IMR-90 (cell line): ENCODE measurements at regions not wholly inside any gene's neighbourhood (a gene's known extent, or its start where the extent isn't known, plus 50 kb on each side); places are given as distances from the start of the nearest gene placed in this dataset.

ENCODE experiments used
- ATAC-seq: fragments of 200-7000 bp; cut with Tn5 transposase; 2 replicates; pipeline ENCODE4 v1.9.1; 2020; ENCODE audit warnings: low read depth, mild to moderate bottlenecking, moderate library complexity
- BruUV-seq: library from RNA; stranded (reverse); fragments of 400-500 nt; replicated peaks from 2 replicates; lab custom pipeline; 2021; lab: Mats Ljungman, UMichigan
- CTCF ChIA-PET: fragments of 300-600 bp; formaldehyde crosslinking; extraction: SDS; loops from one replicate; lab custom pipeline; 2021; ENCODE audit warnings: antibody characterized with exemption; lab: Yijun Ruan, JAX
- POLR2A ChIA-PET: fragments of 300-600 bp; sonication (Branson Sonifier 250); formaldehyde crosslinking; loops from one replicate; lab custom pipeline; 2022; ENCODE audit warnings: antibody characterized with exemption; ENCODE audit not compliant: unreplicated experiment; lab: Charles Lee
- DNase-seq: peaks from one replicate; pipeline ENCODE4 v3.0.0; 2013
- H2AFZ ChIP-seq: replicated peaks from 2 replicates; pipeline ENCODE3; 2013; ENCODE audit warnings: low read length, mild to moderate bottlenecking; ENCODE audit not compliant: poor library complexity
- H2AK5ac ChIP-seq: 2 replicates; pipeline ENCODE4 v1.6.1; 2013; ENCODE audit warnings: low read depth, low read length, inconsistent platforms
- H2AK9ac ChIP-seq: replicated peaks from 2 replicates; pipeline ENCODE3; 2013; ENCODE audit warnings: mild to moderate bottlenecking, low read depth, low read length, moderate library complexity; ENCODE audit not compliant: poor library complexity
- H2BK120ac ChIP-seq: 2 replicates; pipeline ENCODE4 v1.6.1; 2013; ENCODE audit warnings: low read depth, low read length, inconsistent platforms
- H2BK15ac ChIP-seq: 3 replicates; pipeline ENCODE4 v1.6.1; 2013; ENCODE audit warnings: low read depth, low read length, inconsistent platforms
- H2BK20ac ChIP-seq: 2 replicates; pipeline ENCODE4 v1.6.1; 2013; ENCODE audit warnings: low read depth, mild to moderate bottlenecking, inconsistent platforms, low read length, moderate library complexity
- H2BK5ac ChIP-seq: 2 replicates; pipeline ENCODE4 v1.6.1; 2013; ENCODE audit warnings: mild to moderate bottlenecking, low read depth, low read length, inconsistent platforms; ENCODE audit not compliant: poor library complexity, severe bottlenecking
- H3K14ac ChIP-seq: replicated peaks from 2 replicates; pipeline ENCODE4 v1.6.1; 2013; ENCODE audit warnings: low read depth, low read length, inconsistent platforms
- H3K18ac ChIP-seq: 2 replicates; pipeline ENCODE4 v1.6.1; 2013; ENCODE audit warnings: low read depth, low read length, control low read depth
- H3K23ac ChIP-seq: 2 replicates; pipeline ENCODE4 v1.6.1; 2013; ENCODE audit warnings: low read depth, low read length, inconsistent platforms
- H3K27ac ChIP-seq: 2 replicates; pipeline ENCODE4 v1.5.1; 2013; ENCODE audit warnings: mild to moderate bottlenecking, control low read depth, low read length; ENCODE audit not compliant: insufficient read depth
- H3K27me3 ChIP-seq: 2 replicates; pipeline ENCODE4 v1.6.1; 2013; ENCODE audit warnings: low read length; ENCODE audit not compliant: control insufficient read depth, insufficient read depth
- H3K36me3 ChIP-seq: 2 replicates; pipeline ENCODE4 v1.6.1; 2013; ENCODE audit warnings: low read length, mixed read lengths; ENCODE audit not compliant: control insufficient read depth, insufficient read depth
- H3K4ac ChIP-seq: 2 replicates; pipeline ENCODE4 v1.6.1; 2013; ENCODE audit warnings: low read depth, low read length, inconsistent platforms
- H3K4me1 ChIP-seq: 2 replicates; pipeline ENCODE4 v1.6.1; 2013; ENCODE audit warnings: low read length, mixed read lengths; ENCODE audit not compliant: control insufficient read depth, insufficient read depth
- H3K4me2 ChIP-seq: 2 replicates; pipeline ENCODE4 v1.6.1; 2013; ENCODE audit warnings: low read depth, mild to moderate bottlenecking, control low read depth, low read length, moderate library complexity
- H3K4me3 ChIP-seq: 2 replicates; pipeline ENCODE4 v1.5.1; 2013; ENCODE audit warnings: low read depth, mild to moderate bottlenecking, control low read depth, low read length, moderate library complexity; ENCODE audit not compliant: insufficient read depth
- H3K56ac ChIP-seq: 2 replicates; pipeline ENCODE4 v1.6.1; 2013; ENCODE audit warnings: low read length, inconsistent platforms; ENCODE audit not compliant: insufficient read depth; ENCODE audit errors: extremely low read depth
- H3K79me1 ChIP-seq, 2 experiments: 2 replicates each; pipeline ENCODE4 v1.6.1; 2013; ENCODE audit warnings: low read length in 2 of 2, inconsistent platforms in 1 of 2, low read depth in 1 of 2
- H3K9ac ChIP-seq: 2 replicates; pipeline ENCODE4 v1.6.1; 2013; ENCODE audit warnings: low read depth, low read length, control low read depth
- H3K9me1 ChIP-seq: 2 replicates; pipeline ENCODE4 v1.6.1; 2013; ENCODE audit warnings: low read length, inconsistent platforms; ENCODE audit not compliant: insufficient read depth
- H3K9me3 ChIP-seq: 2 replicates; pipeline ENCODE4 v1.6.1; 2013; ENCODE audit warnings: low read length; ENCODE audit not compliant: control insufficient read depth, insufficient read depth
- H4K20me1 ChIP-seq: 2 replicates; pipeline ENCODE4 v1.6.1; 2013; ENCODE audit warnings: low read length, inconsistent platforms; ENCODE audit not compliant: insufficient read depth
- H4K5ac ChIP-seq: 2 replicates; pipeline ENCODE4 v1.6.1; 2013; ENCODE audit warnings: mild to moderate bottlenecking, low read depth, low read length, control low read depth
- H4K8ac ChIP-seq, 2 experiments: 2 replicates each; pipeline ENCODE4 v1.6.1; 2013; ENCODE audit warnings: low read depth in 2 of 2, low read length in 2 of 2, control low read depth in 1 of 2, inconsistent platforms in 1 of 2
- H4K91ac ChIP-seq: 2 replicates; pipeline ENCODE4 v1.6.1; 2013; ENCODE audit warnings: low read depth, low read length, inconsistent platforms; ENCODE audit not compliant: insufficient read depth
- BHLHE40 ChIP-seq: fragments of 150-350 bp; IDR thresholded peaks from 2 replicates; pipeline ENCODE4 v1.6.1; 2016; ENCODE audit warnings: mild to moderate bottlenecking, low read depth, low read length
- CEBPB ChIP-seq: IDR thresholded peaks from 2 replicates; pipeline ENCODE4 v1.6.1; 2012; ENCODE audit warnings: low read depth, low read length, improper control_type of control experiment
- CHD1 ChIP-seq: IDR thresholded peaks from 2 replicates; pipeline ENCODE4 v1.6.1; 2012; ENCODE audit warnings: low read depth, low read length, improper control_type of control experiment
- CTCF ChIP-seq: conservative IDR thresholded peaks from 2 replicates; pipeline ENCODE4 v1.5.1; 2012; ENCODE audit warnings: mild to moderate bottlenecking, low read depth, low read length, improper control_type of control experiment
- ELK1 ChIP-seq: fragments of 150-350 bp; IDR thresholded peaks from 2 replicates; pipeline ENCODE4 v1.6.1; 2016; ENCODE audit warnings: low read depth, mild to moderate bottlenecking, low read length, moderate library complexity, borderline replicate concordance
- FOS ChIP-seq: fragments of 150-350 bp; IDR thresholded peaks from 2 replicates; pipeline ENCODE4 v1.6.1; 2016; ENCODE audit warnings: low read depth, low read length
- MAFK ChIP-seq: IDR thresholded peaks from 2 replicates; pipeline ENCODE4 v1.6.1; 2012; ENCODE audit warnings: low read depth, low read length, improper control_type of control experiment
- MAZ ChIP-seq: IDR thresholded peaks from 2 replicates; pipeline ENCODE4 v1.6.1; 2012; ENCODE audit warnings: low read depth, mild to moderate bottlenecking, low read length, improper control_type of control experiment, moderate library complexity, borderline replicate concordance
- MXI1 ChIP-seq: IDR thresholded peaks from 2 replicates; pipeline ENCODE4 v1.6.1; 2012; ENCODE audit warnings: low read depth, mild to moderate bottlenecking, low read length, moderate library complexity, borderline replicate concordance
- NFE2L2 ChIP-seq: fragments of 150-350 bp; IDR thresholded peaks from 2 replicates; pipeline ENCODE4 v1.6.1; 2016; ENCODE audit warnings: low read depth, mild to moderate bottlenecking, low read length
- POLR2A ChIP-seq: IDR thresholded peaks from 2 replicates; pipeline ENCODE4 v1.6.1; 2012; ENCODE audit warnings: mild to moderate bottlenecking, low read depth, low read length
- RAD21 ChIP-seq: IDR thresholded peaks from 2 replicates; pipeline ENCODE4 v1.6.1; 2012; ENCODE audit warnings: low read length, improper control_type of control experiment
- RCOR1 ChIP-seq: IDR thresholded peaks from 2 replicates; pipeline ENCODE4 v1.6.1; 2012; ENCODE audit warnings: mild to moderate bottlenecking, low read length, improper control_type of control experiment; ENCODE audit not compliant: insufficient replicate concordance
- RFX5 ChIP-seq: IDR thresholded peaks from 2 replicates; pipeline ENCODE4 v1.8.0; 2012; ENCODE audit warnings: low read depth, mild to moderate bottlenecking, low read length, moderate library complexity
- SMC3 ChIP-seq: fragments of 150-350 bp; IDR thresholded peaks from 2 replicates; pipeline ENCODE4 v1.6.1; 2016; ENCODE audit warnings: low read depth, mild to moderate bottlenecking, antibody characterized with exemption, low read length, moderate library complexity
- USF2 ChIP-seq: fragments of 150-350 bp; IDR thresholded peaks from 2 replicates; pipeline ENCODE4 v1.6.1; 2017; ENCODE audit warnings: mild to moderate bottlenecking, antibody characterized with exemption, low read length, low read depth
- WGBS, 2 experiments: methylation state at CpG; one replicate each; pipeline versions ENCODE4 v1.1.5 to v1.1.7; 2013; ENCODE audit warnings: missing lambda C conversion rate in 2 of 2; ENCODE audit not compliant: insufficient read length in 1 of 2; ENCODE audit errors: extremely low coverage in 2 of 2; 5-methylcytosine and 5-hydroxymethylcytosine counted together
- dilution Hi-C: fragments of 300-500 bp; cut with HindIII; formaldehyde crosslinking; loops from one replicate; pipeline ENCODE4 v1.14.3; 2018; ENCODE audit warnings: low sequenced_read_pairs; ENCODE audit not compliant: unreplicated experiment
- in situ Hi-C: fragments of 300-500 bp; cut with MboI; formaldehyde crosslinking; loops from 3 replicates; pipeline ENCODE4 v1.14.3; 2019; ENCODE audit warnings: low sequenced_read_pairs, inconsistent platforms, mixed read lengths
- intact Hi-C: fragments of 100-400 bp; cut with micrococcal nuclease; formaldehyde crosslinking; loops from 2 replicates; pipeline ENCODE4 v1.10.0; 2022

- H3K9me1 ChIP-seq = no peaks in the 10 kb centered on the region
- H3K4me2 ChIP-seq = no peak overlapping the region
- no peak overlapping the region for H3K14ac ChIP-seq
- no peak overlapping the region for H3K56ac ChIP-seq
- no peak overlapping the region for H3K9ac ChIP-seq
- in situ Hi-C loops (no loop called here), dilution Hi-C loops (no loop called here), intact Hi-C loops (no loop called here)
- H2AK9ac ChIP-seq = no peak overlapping the region
- no peak overlapping the region for H4K91ac ChIP-seq
- H4K5ac ChIP-seq = no peak overlapping the region
- no peak overlapping the region for H3K18ac ChIP-seq
- no TSS peak for BruUV-seq
- H3K36me3 ChIP-seq = no peaks in the 10 kb centered on the region
- no peak overlapping the region for H2BK5ac ChIP-seq
- no peak overlapping the region for H2AFZ ChIP-seq
- DNase-seq (no peak), ATAC-seq (no peak)
- no peak overlapping the region for H2AK5ac ChIP-seq
- H4K20me1 ChIP-seq = no peaks in the 10 kb centered on the region
- no peaks in the 10 kb centered on the region for H3K27me3 ChIP-seq
- no peak overlapping the region for H2BK20ac ChIP-seq
- H2BK120ac ChIP-seq = no peak overlapping the region
- H3K23ac ChIP-seq = no peak overlapping the region
- ChIA-PET POLR2A (no interaction called here), CTCF (no interaction called here)
- no peak overlapping the region for H3K4me3 ChIP-seq
- no peaks in the 10 kb centered on the region for H3K79me1 ChIP-seq
- H4K8ac ChIP-seq = no peak overlapping the region
- WGBS, 2 experiments = no CpG with 5 or more reads among the region's 2 CpGs
- no peak overlapping the region for H3K27ac ChIP-seq
- H3K9me3 ChIP-seq = no peaks in the 10 kb centered on the region; the same call in none of the 2 replicates
- TF ChIP-seq CHD1 (no peak), FOS (no peak), CTCF (no peak), RFX5 (no peak), NFE2L2 (no peak), MAFK (no peak), RAD21 (no peak), POLR2A (no peak), MAZ (no peak), CEBPB (no peak), BHLHE40 (no peak), MXI1 (no peak), SMC3 (no peak), RCOR1 (no peak), ELK1 (no peak), USF2 (no peak)
- H3K4me1 ChIP-seq = no peaks in the 10 kb centered on the region
- no peak overlapping the region for H3K4ac ChIP-seq
- H2BK15ac ChIP-seq = no peak overlapping the region
Measured at GRCh38 chr2:122651236-122651635, 895.8 kb downstream of the TSN start.
